Loucy (cell line): ENCODE measurements at regions not wholly inside any gene's neighbourhood (a gene's known extent, or its start where the extent isn't known, plus 50 kb on each side); places are given as distances from the start of the nearest gene placed in this dataset.

Source experiments
- CTCF ChIP-seq: fragments of 200-600 bp; sonication (generic); conservative IDR thresholded peaks from 2 replicates; pipeline ENCODE4 v1.5.1; 2014; ENCODE audit warnings: mild to moderate bottlenecking, antibody characterized with exemption, low read length
- EZH2phosphoT487 ChIP-seq: fragments of 200-600 bp; IDR thresholded peaks from 2 replicates; pipeline ENCODE4 v1.6.1; 2018; ENCODE audit warnings: antibody characterized with exemption, mild to moderate bottlenecking, moderate library complexity, borderline replicate concordance

DNA sequence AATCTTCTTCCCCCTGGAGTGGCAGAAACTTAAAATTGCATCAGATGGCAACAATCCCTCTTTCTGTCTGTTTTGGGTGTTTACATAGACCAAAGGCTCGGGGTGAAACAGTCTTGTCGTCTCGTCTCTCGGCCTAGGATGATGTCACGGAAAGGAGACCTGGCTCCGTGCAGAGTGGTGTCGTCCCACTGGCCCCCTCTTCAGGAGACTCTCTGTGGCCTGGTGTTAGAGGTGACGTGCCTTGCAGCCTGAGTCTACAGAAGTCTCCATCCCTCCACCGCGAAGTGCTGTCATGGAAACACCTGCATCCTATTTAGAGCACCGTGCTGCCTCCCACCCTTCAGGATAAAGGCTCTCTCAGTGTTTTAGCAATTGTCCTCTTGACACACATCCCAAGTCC is 409.7 kb downstream of the IRX1 start:
- TF ChIP-seq CTCF, result no peak
- TF ChIP-seq EZH2phosphoT487, result no peak
